Neural progenitor cell (in vitro differentiated cells): ENCODE measurements at regions not wholly inside any gene's neighbourhood (a gene's known extent, or its start where the extent isn't known, plus 50 kb on each side); places are given as distances from the start of the nearest gene placed in this dataset.

Experiments
- DNase-seq: peaks from one replicate; pipeline ENCODE4 v3.0.0-alpha.2; 2016; ENCODE audit warnings: low spot score
- H2AFZ ChIP-seq: fragments of 200-600 bp; sonication (generic); replicated peaks from 2 replicates; pipeline ENCODE4 v1.6.1; 2016; ENCODE audit warnings: antibody characterized with exemption
- H3F3A ChIP-seq: fragments of 200-600 bp; sonication (generic); 2 replicates; pipeline ENCODE4 v1.6.1; 2016; ENCODE audit warnings: antibody characterized with exemption, low read depth
- H3K27ac ChIP-seq: fragments of 200-600 bp; sonication (generic); 2 replicates; pipeline ENCODE4 v1.5.1; 2016; ENCODE audit warnings: mild to moderate bottlenecking
- H3K27me3 ChIP-seq: fragments of 200-600 bp; sonication (generic); 2 replicates; pipeline ENCODE4 v1.6.1; 2016; ENCODE audit warnings: mild to moderate bottlenecking, moderate library complexity
- H3K36me3 ChIP-seq: fragments of 200-600 bp; sonication (generic); 2 replicates; pipeline ENCODE4 v1.5.1; 2016
- H3K4me1 ChIP-seq: fragments of 200-600 bp; sonication (generic); 2 replicates; pipeline ENCODE4 v1.6.1; 2016; ENCODE audit warnings: mixed run types
- H3K4me2 ChIP-seq: fragments of 200-600 bp; sonication (generic); 2 replicates; pipeline ENCODE4 v1.6.1; 2016
- H3K4me3 ChIP-seq: fragments of 200-600 bp; sonication (generic); 2 replicates; pipeline ENCODE4 v1.5.1; 2016
- H3K79me2 ChIP-seq: fragments of 200-600 bp; sonication (generic); 2 replicates; pipeline ENCODE4 v1.6.1; 2016; ENCODE audit warnings: low read depth
- H3K9ac ChIP-seq: fragments of 200-600 bp; sonication (generic); 2 replicates; pipeline ENCODE4 v1.6.1; 2016
- H3K9me3 ChIP-seq: fragments of 200-600 bp; sonication (generic); 2 replicates; pipeline ENCODE4 v1.5.1; 2016; ENCODE audit warnings: low read depth
- H4K20me1 ChIP-seq: fragments of 200-600 bp; sonication (generic); 2 replicates; pipeline ENCODE4 v1.6.1; 2016; ENCODE audit warnings: low read depth
- H3K27ac Mint-ChIP-seq: 3 replicates; pipeline ENCODE4 v1.8.0; 2021; ENCODE audit warnings: mixed read lengths
- H3K27me3 Mint-ChIP-seq: 2 replicates; pipeline ENCODE4 v1.8.0; 2022; ENCODE audit warnings: low read depth, mild to moderate bottlenecking, inconsistent platforms, moderate library complexity, mixed read lengths; ENCODE audit not compliant: insufficient read depth
- H3K36me3 Mint-ChIP-seq: 3 replicates; pipeline ENCODE4 v1.8.0; 2021; ENCODE audit warnings: mixed read lengths
- H3K4me1 Mint-ChIP-seq: 3 replicates; pipeline ENCODE4 v1.8.0; 2021; ENCODE audit warnings: mixed read lengths
- H3K4me3 Mint-ChIP-seq: 3 replicates; pipeline ENCODE4 v1.8.0; 2021; ENCODE audit warnings: mild to moderate bottlenecking, moderate library complexity, mixed read lengths
- H3K9me3 Mint-ChIP-seq: 3 replicates; pipeline ENCODE4 v1.8.0; 2020; ENCODE audit warnings: mixed read lengths
- EZH2 ChIP-seq: fragments of 200-600 bp; sonication (generic); IDR thresholded peaks from 2 replicates; pipeline ENCODE4 v1.6.1; 2017; ENCODE audit warnings: antibody characterized with exemption, mild to moderate bottlenecking, moderate library complexity
- EZH2phosphoT487 ChIP-seq: fragments of 200-600 bp; sonication (generic); IDR thresholded peaks from 2 replicates; pipeline ENCODE4 v1.6.1; 2017; ENCODE audit warnings: antibody characterized with exemption
- TF ChIP-seq, protein P1 (sequence below): fragments of 200-600 bp; sonication (generic); IDR thresholded peaks from 2 replicates; pipeline ENCODE4 v1.5.1; 2017; ENCODE audit warnings: antibody characterized with exemption, mild to moderate bottlenecking

DNA sequence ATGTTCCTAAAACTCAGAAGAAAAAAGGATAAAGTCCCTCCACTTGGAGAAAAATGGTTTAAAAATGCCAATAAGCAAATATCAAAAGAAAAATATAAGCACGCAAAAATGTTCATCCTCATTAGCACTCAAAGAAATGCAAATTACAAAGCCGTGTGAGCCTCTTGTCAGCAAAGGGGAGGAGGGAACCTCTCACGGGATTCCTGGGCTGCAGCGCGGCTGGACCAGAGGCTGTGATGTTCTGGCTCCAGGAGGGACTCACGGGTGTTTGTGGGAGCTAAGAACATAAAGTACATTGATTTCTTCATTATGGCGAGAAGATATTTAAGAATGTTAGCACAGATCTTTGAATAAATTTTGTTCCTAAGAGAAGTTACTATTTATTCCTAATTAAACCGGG is 1451.2 kb downstream of the BRD1 start:
- Mint-ChIP-seq H3K27me3 (peaks cover 7% of the 10 kb centered on the region), H3K36me3 (no peaks in the 10 kb centered on the region), H3K4me1 (peaks cover 11% of the 10 kb centered on the region), H3K9me3 (no peaks in the 10 kb centered on the region), H3K27ac (no peak overlapping the region), H3K4me3 (no peak overlapping the region)
- H3K4me2 ChIP-seq, result no peak overlapping the region
- H3K27ac ChIP-seq, result no peak overlapping the region
- no peaks in the 10 kb centered on the region for H3K9me3 ChIP-seq
- H3K36me3 ChIP-seq, result no peaks in the 10 kb centered on the region
- no peak overlapping the region for H3K9ac ChIP-seq
- no peaks in the 10 kb centered on the region for H3K27me3 ChIP-seq
- DNase-seq, result peak; percentile 38
- H3K4me3 ChIP-seq, result no peak overlapping the region
- no peaks in the 10 kb centered on the region for H4K20me1 ChIP-seq
- no peak overlapping the region for H2AFZ ChIP-seq
- TF ChIP-seq, protein P1, sequence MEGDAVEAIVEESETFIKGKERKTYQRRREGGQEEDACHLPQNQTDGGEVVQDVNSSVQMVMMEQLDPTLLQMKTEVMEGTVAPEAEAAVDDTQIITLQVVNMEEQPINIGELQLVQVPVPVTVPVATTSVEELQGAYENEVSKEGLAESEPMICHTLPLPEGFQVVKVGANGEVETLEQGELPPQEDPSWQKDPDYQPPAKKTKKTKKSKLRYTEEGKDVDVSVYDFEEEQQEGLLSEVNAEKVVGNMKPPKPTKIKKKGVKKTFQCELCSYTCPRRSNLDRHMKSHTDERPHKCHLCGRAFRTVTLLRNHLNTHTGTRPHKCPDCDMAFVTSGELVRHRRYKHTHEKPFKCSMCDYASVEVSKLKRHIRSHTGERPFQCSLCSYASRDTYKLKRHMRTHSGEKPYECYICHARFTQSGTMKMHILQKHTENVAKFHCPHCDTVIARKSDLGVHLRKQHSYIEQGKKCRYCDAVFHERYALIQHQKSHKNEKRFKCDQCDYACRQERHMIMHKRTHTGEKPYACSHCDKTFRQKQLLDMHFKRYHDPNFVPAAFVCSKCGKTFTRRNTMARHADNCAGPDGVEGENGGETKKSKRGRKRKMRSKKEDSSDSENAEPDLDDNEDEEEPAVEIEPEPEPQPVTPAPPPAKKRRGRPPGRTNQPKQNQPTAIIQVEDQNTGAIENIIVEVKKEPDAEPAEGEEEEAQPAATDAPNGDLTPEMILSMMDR, result no peak
- H3K79me2 ChIP-seq, result no peaks in the 10 kb centered on the region
- peaks cover 3% of the 10 kb centered on the region for H3K4me1 ChIP-seq
- H3F3A ChIP-seq, result no peaks in the 10 kb centered on the region

DNA sequence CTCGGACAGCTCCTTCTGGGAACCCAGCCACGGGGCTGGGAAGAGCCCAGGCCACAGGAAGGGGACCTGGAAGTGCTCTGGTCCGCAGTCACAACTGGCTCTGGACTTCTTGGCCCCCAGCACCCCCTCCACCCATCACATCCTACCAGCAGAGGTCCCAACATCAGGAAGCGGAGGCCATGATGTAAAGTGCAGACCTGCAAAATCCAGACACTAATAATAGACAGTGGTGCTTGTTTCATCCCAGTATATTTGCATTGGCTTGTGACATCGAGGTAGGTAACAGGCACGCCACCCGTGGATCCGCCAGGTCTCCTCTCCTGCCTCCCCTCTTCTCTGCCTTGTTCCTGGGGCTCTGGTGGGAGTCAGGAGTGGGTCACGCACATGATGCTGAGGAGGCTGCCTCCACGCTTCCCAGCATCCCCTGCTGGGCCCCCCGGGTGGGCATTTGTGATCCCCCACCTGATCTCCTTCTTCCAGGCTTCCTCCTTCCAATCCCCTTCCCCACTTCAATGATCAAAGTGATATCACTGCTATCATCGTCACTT is 1454.0 kb downstream of the BRD1 start:
- Mint-ChIP-seq H3K4me3 (no peak overlapping the region), H3K36me3 (no peaks in the 10 kb centered on the region), H3K27ac (no peak overlapping the region), H3K27me3 (peaks cover 6% of the 10 kb centered on the region), H3K9me3 (no peaks in the 10 kb centered on the region), H3K4me1 (peaks cover 29% of the 10 kb centered on the region)
- no peak overlapping the region for H3K4me3 ChIP-seq
- TF ChIP-seq EZH2phosphoT487, result no peak
- TF ChIP-seq, protein P1, result no peak
- TF ChIP-seq EZH2, result no peak
- no peaks in the 10 kb centered on the region for H3K36me3 ChIP-seq
- H2AFZ ChIP-seq, result no peak overlapping the region
- peaks cover 14% of the 10 kb centered on the region for H3F3A ChIP-seq
- H3K4me1 ChIP-seq, result peaks cover 17% of the 10 kb centered on the region
- peaks cover 15% of the 10 kb centered on the region for H3K27me3 ChIP-seq
- H3K79me2 ChIP-seq, result no peaks in the 10 kb centered on the region
- no peak overlapping the region for H3K4me2 ChIP-seq
- no peaks in the 10 kb centered on the region for H4K20me1 ChIP-seq
- DNase-seq, result no peak
- no peaks in the 10 kb centered on the region for H3K9me3 ChIP-seq
- no peak overlapping the region for H3K9ac ChIP-seq
- no peak overlapping the region for H3K27ac ChIP-seq

DNA sequence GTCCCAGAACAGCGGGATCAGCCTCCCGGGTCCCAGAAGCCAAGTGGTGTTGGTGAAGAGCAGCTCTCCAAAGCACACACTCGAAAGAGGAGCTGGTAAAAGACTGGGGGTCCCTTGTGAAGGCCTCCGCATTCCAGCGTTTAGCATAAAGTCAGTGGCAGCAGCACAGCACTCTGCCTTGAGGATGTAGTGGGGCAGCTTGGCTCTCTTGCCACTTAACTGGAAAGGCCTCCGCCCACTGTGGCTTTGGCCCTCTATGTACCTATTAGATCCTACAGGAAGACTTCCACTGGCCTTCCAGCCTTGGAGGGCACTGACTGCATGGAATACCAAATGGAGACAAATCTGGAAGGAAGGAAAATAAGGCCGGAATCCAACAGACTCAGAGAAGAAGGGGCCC is 1455.3 kb downstream of the BRD1 start:
- Histone ChIP-seq H3K79me2 (no peaks in the 10 kb centered on the region), H4K20me1 (no peaks in the 10 kb centered on the region), H3K9ac (no peak overlapping the region), H3K4me1 (peaks cover 17% of the 10 kb centered on the region), H3F3A (peaks cover 14% of the 10 kb centered on the region), H3K27me3 (peaks cover 15% of the 10 kb centered on the region), H3K27ac (no peak overlapping the region), H2AFZ (no peak overlapping the region), H3K36me3 (no peaks in the 10 kb centered on the region), H3K4me3 (no peak overlapping the region), H3K9me3 (no peaks in the 10 kb centered on the region), H3K4me2 (no peak overlapping the region)
- TF ChIP-seq EZH2 (no peak), EZH2phosphoT487 (no peak)
- TF ChIP-seq, protein P1, result no peak
- Mint-ChIP-seq H3K27ac (no peak overlapping the region), H3K27me3 (peaks cover 10% of the 10 kb centered on the region), H3K9me3 (no peaks in the 10 kb centered on the region), H3K4me1 (peaks cover 29% of the 10 kb centered on the region), H3K36me3 (no peaks in the 10 kb centered on the region), H3K4me3 (no peak overlapping the region)
- no peak for DNase-seq
